ENCODE measurements at regions not wholly inside any gene's neighbourhood (a gene's known extent, or its start where the extent isn't known, plus 50 kb on each side); places are given as distances from the start of the nearest gene placed in this dataset.

- TF ChIP-seq CTCF (IDR thresholded peaks at IDR 0.05) (no peak), POLR2A (IDR thresholded peaks at IDR 0.05) (no peak)
These were observed 501.5 kb downstream of the NR4A2 start for GRCh38 chr2:155830817-155831579.

Measured in Peyer's patch (tissue), 4 donors.